ENCODE measurements at regions not wholly inside any gene's neighbourhood (a gene's known extent, or its start where the extent isn't known, plus 50 kb on each side); places are given as distances from the start of the nearest gene placed in this dataset.

GRCh38 chr7:32279500-32279899 lies 209.3 kb upstream of the PDE1C start:
- no peak for TF ChIP-seq CTCF (IDR thresholded peaks at IDR 0.05; ENCODE audit: borderline replicate concordance, extremely low read depth, insufficient read depth)
- H3K36me3 ChIP-seq (ENCODE audit: control insufficient read depth in 2 of 3, insufficient read depth in 3 of 3, low read length in 3 of 3), result no peaks in the 10 kb centered on the region
- H3K4me1 ChIP-seq (ENCODE audit: control insufficient read depth in 2 of 3, insufficient read depth in 2 of 3, low read depth in 1 of 3, low read length in 3 of 3), result no peaks in the 10 kb centered on the region
- H3K27ac ChIP-seq (ENCODE audit: low read depth in 2 of 2, low read length in 2 of 2), result no peak overlapping the region
- no peaks in the 10 kb centered on the region for H3K27me3 ChIP-seq (ENCODE audit: control insufficient read depth, insufficient read depth, low read length)
- H3K9ac ChIP-seq (ENCODE audit: low read length in 3 of 3), result no peak overlapping the region
- FAIRE-seq (no peak), DNase-seq (no peak)
- no peak overlapping the region for H3K4me3 ChIP-seq (ENCODE audit: low read length in 3 of 3)
- H3K9me3 ChIP-seq (ENCODE audit: control insufficient read depth in 2 of 3, insufficient read depth in 1 of 3, low read length in 3 of 3), result no peaks in the 10 kb centered on the region
- intact Hi-C loops (cut with DNase I), result no loop called here

- no peaks in the 10 kb centered on the region for H3K4me1 ChIP-seq (ENCODE audit: control insufficient read depth in 2 of 3, insufficient read depth in 2 of 3, low read depth in 1 of 3, low read length in 3 of 3)
- no peaks in the 10 kb centered on the region for H3K9me3 ChIP-seq (ENCODE audit: control insufficient read depth in 2 of 3, insufficient read depth in 1 of 3, low read length in 3 of 3)
- H3K9ac ChIP-seq (ENCODE audit: low read length in 3 of 3), result no peak overlapping the region
- no peaks in the 10 kb centered on the region for H3K27me3 ChIP-seq (ENCODE audit: control insufficient read depth, insufficient read depth, low read length)
- no peaks in the 10 kb centered on the region for H3K36me3 ChIP-seq (ENCODE audit: control insufficient read depth in 2 of 3, insufficient read depth in 3 of 3, low read length in 3 of 3)
- no peak overlapping the region for H3K27ac ChIP-seq (ENCODE audit: low read depth in 2 of 2, low read length in 2 of 2)
- no peak for FAIRE-seq
- DNase-seq, result no peak
- TF ChIP-seq CTCF (IDR thresholded peaks at IDR 0.05; ENCODE audit: borderline replicate concordance, extremely low read depth, insufficient read depth), result no peak
- no peak overlapping the region for H3K4me3 ChIP-seq (ENCODE audit: low read length in 3 of 3)
- intact Hi-C loops (cut with DNase I), result no loop called here
Observed at GRCh38 chr7:32275216-32276009, 205.2 kb upstream of the PDE1C start.

GRCh38 chr7:32273297-32273696 lies 203.1 kb upstream of the PDE1C start:
- intact Hi-C loops (cut with DNase I), result no loop called here
- FAIRE-seq (no peak), DNase-seq (no peak)
- H3K9ac ChIP-seq (ENCODE audit: low read length in 3 of 3), result no peak overlapping the region
- H3K27ac ChIP-seq (ENCODE audit: low read depth in 2 of 2, low read length in 2 of 2), result no peak overlapping the region
- no peaks in the 10 kb centered on the region for H3K9me3 ChIP-seq (ENCODE audit: control insufficient read depth in 2 of 3, insufficient read depth in 1 of 3, low read length in 3 of 3)
- TF ChIP-seq CTCF (IDR thresholded peaks at IDR 0.05; ENCODE audit: borderline replicate concordance, extremely low read depth, insufficient read depth), result no peak
- H3K4me1 ChIP-seq (ENCODE audit: control insufficient read depth in 2 of 3, insufficient read depth in 2 of 3, low read depth in 1 of 3, low read length in 3 of 3), result no peaks in the 10 kb centered on the region
- no peaks in the 10 kb centered on the region for H3K36me3 ChIP-seq (ENCODE audit: control insufficient read depth in 2 of 3, insufficient read depth in 3 of 3, low read length in 3 of 3)
- no peaks in the 10 kb centered on the region for H3K27me3 ChIP-seq (ENCODE audit: control insufficient read depth, insufficient read depth, low read length)
- H3K4me3 ChIP-seq (ENCODE audit: low read length in 3 of 3), result no peak overlapping the region
